Caco-2 (cell line): ENCODE measurements at regions not wholly inside any gene's neighbourhood (a gene's known extent, or its start where the extent isn't known, plus 50 kb on each side); places are given as distances from the start of the nearest gene placed in this dataset.

Experiments used
- BruUV-seq: library from RNA; stranded (reverse); fragments of 400-500 nt; replicated peaks from 2 replicates; lab custom pipeline; 2021; lab: Mats Ljungman, UMichigan
- CTCF ChIA-PET: fragments of 300-600 bp; sonication (Branson Sonifier 250); formaldehyde crosslinking; loops from one replicate; lab custom pipeline; 2022; ENCODE audit warnings: antibody characterized with exemption; lab: Charles Lee
- POLR2A ChIA-PET: fragments of 300-600 bp; sonication (Branson Sonifier 250); formaldehyde crosslinking; loops from one replicate; lab custom pipeline; 2022; ENCODE audit warnings: antibody characterized with exemption; lab: Charles Lee
- DNase-seq, 2 experiments: peaks; one replicate each; pipeline versions ENCODE4 v3.0.0 to v3.0.0-alpha.2; 2020 to 2022
- H3K27me3 ChIP-seq: replicated peaks from 2 replicates; pipeline ENCODE4 v1.6.0; 2011; ENCODE audit warnings: low read length; ENCODE audit not compliant: control insufficient read depth, insufficient read depth
- H3K36me3 ChIP-seq: 2 replicates; pipeline ENCODE4 v1.5.1; 2011; ENCODE audit warnings: low read length; ENCODE audit not compliant: control insufficient read depth, insufficient read depth
- H3K4me1 ChIP-seq: fragments of 250-450 bp; sonication (Bioruptor Pico); 2 replicates; pipeline ENCODE4 v1.5.1; 2020; ENCODE audit warnings: mild to moderate bottlenecking
- H3K4me3 ChIP-seq: 2 replicates; pipeline ENCODE4 v1.5.1; 2011; ENCODE audit warnings: low read depth, mild to moderate bottlenecking, control low read depth, low read length
- H3K9me3 ChIP-seq: fragments of 250-450 bp; sonication (Bioruptor Pico); 2 replicates; pipeline ENCODE4 v1.5.1; 2020; ENCODE audit warnings: mild to moderate bottlenecking, moderate library complexity
- H3K27ac Mint-ChIP-seq: one replicate; pipeline ENCODE4 v1.8.0; 2022; ENCODE audit warnings: mixed read lengths; ENCODE audit not compliant: unreplicated experiment
- H3K27me3 Mint-ChIP-seq: one replicate; pipeline ENCODE4 v1.8.0; 2022; ENCODE audit warnings: mixed read lengths; ENCODE audit not compliant: insufficient read depth, unreplicated experiment
- H3K36me3 Mint-ChIP-seq: one replicate; pipeline ENCODE4 v1.8.0; 2022; ENCODE audit warnings: mild to moderate bottlenecking, mixed read lengths; ENCODE audit not compliant: insufficient read depth, unreplicated experiment
- H3K4me1 Mint-ChIP-seq: one replicate; pipeline ENCODE4 v1.8.0; 2022; ENCODE audit warnings: low read depth, mixed read lengths; ENCODE audit not compliant: unreplicated experiment
- H3K4me3 Mint-ChIP-seq: one replicate; pipeline ENCODE4 v1.8.0; 2022; ENCODE audit warnings: mild to moderate bottlenecking, moderate library complexity, mixed read lengths; ENCODE audit not compliant: unreplicated experiment
- H3K9me3 Mint-ChIP-seq: one replicate; pipeline ENCODE4 v1.8.0; 2022; ENCODE audit warnings: mixed read lengths; ENCODE audit not compliant: unreplicated experiment
- CTCF ChIP-seq, 2 experiments: fragments of 200-600 bp in 1 of 2; IDR thresholded peaks; 1 replicate in 1 of 2; 2 replicates in 1 of 2; pipeline versions ENCODE4 v1.5.1 to v1.8.0; 2011 to 2022; ENCODE audit warnings: antibody characterized with exemption in 1 of 2, control low read depth in 1 of 2, inconsistent platforms in 1 of 2, low read depth in 1 of 2, low read length in 1 of 2, mild to moderate bottlenecking in 1 of 2, moderate library complexity in 1 of 2; ENCODE audit not compliant: insufficient read depth in 1 of 2, severe bottlenecking in 1 of 2, unreplicated experiment in 1 of 2
- intact Hi-C: fragments of 100-400 bp; cut with micrococcal nuclease; formaldehyde crosslinking; loops from one replicate; pipeline ENCODE4 v1.10.0; 2022; ENCODE audit not compliant: unreplicated experiment

- Histone ChIP-seq H3K36me3 (no peaks in the 10 kb centered on the region), H3K4me1 (peaks cover 2% of the 10 kb centered on the region; the same call in 1 of the 2 replicates), H3K4me3 (no peak overlapping the region), H3K9me3 (no peaks in the 10 kb centered on the region), H3K27me3 (no peaks in the 10 kb centered on the region)
- H3K9me3 Mint-ChIP-seq, result no peaks in the 10 kb centered on the region
- H3K4me3 Mint-ChIP-seq, result no peak overlapping the region
- no peak for TF ChIP-seq CTCF (IDR thresholded peaks at IDR 0.05; ENCODE audit: insufficient read depth in 1 of 2, low read depth in 1 of 2, low read length in 1 of 2, severe bottlenecking in 1 of 2, unreplicated experiment in 1 of 2)
- H3K27me3 Mint-ChIP-seq, result no peaks in the 10 kb centered on the region
- peaks cover 5% of the 10 kb centered on the region for H3K4me1 Mint-ChIP-seq
- H3K36me3 Mint-ChIP-seq, result no peaks in the 10 kb centered on the region
- no peak overlapping the region for H3K27ac Mint-ChIP-seq
- CTCF ChIA-PET, result no interaction called here
- no peak for DNase-seq
- POLR2A ChIA-PET, result no interaction called here
- no TSS peak for BruUV-seq
- intact Hi-C loops, result no loop called here
Observed at GRCh38 chr5:124623265-124623664, 123.2 kb downstream of the ZNF608 start.

- no peak for TF ChIP-seq CTCF (IDR thresholded peaks at IDR 0.05; ENCODE audit: insufficient read depth in 1 of 2, low read depth in 1 of 2, low read length in 1 of 2, severe bottlenecking in 1 of 2, unreplicated experiment in 1 of 2)
- Histone ChIP-seq H3K27me3 (no peaks in the 10 kb centered on the region), H3K36me3 (no peaks in the 10 kb centered on the region), H3K9me3 (no peaks in the 10 kb centered on the region), H3K4me1 (no peaks in the 10 kb centered on the region), H3K4me3 (no peak overlapping the region)
- POLR2A ChIA-PET, result no interaction called here
- BruUV-seq, result no TSS peak
- Mint-ChIP-seq H3K36me3 (no peaks in the 10 kb centered on the region), H3K9me3 (no peaks in the 10 kb centered on the region), H3K27ac (no peak overlapping the region), H3K4me1 (peaks cover 2% of the 10 kb centered on the region), H3K4me3 (no peak overlapping the region), H3K27me3 (no peaks in the 10 kb centered on the region)
- DNase-seq, result no peak
- CTCF ChIA-PET, result no interaction called here
- intact Hi-C loops, result no loop called here
Observed at GRCh38 chr5:124622851-124623250, 123.6 kb downstream of the ZNF608 start.

GRCh38 chr5:124621279-124621678, 125.2 kb downstream of the ZNF608 start:
- Histone ChIP-seq H3K9me3 (no peaks in the 10 kb centered on the region), H3K4me3 (no peak overlapping the region), H3K36me3 (no peaks in the 10 kb centered on the region), H3K27me3 (no peaks in the 10 kb centered on the region), H3K4me1 (no peaks in the 10 kb centered on the region)
- Mint-ChIP-seq H3K9me3 (no peaks in the 10 kb centered on the region), H3K4me1 (peaks cover 10% of the 10 kb centered on the region), H3K36me3 (no peaks in the 10 kb centered on the region), H3K27me3 (no peaks in the 10 kb centered on the region), H3K27ac (no peak overlapping the region), H3K4me3 (no peak overlapping the region)
- ChIA-PET CTCF (no interaction called here), POLR2A (no interaction called here)
- intact Hi-C loops, result no loop called here
- TF ChIP-seq CTCF (IDR thresholded peaks at IDR 0.05; ENCODE audit: insufficient read depth in 1 of 2, low read depth in 1 of 2, low read length in 1 of 2, severe bottlenecking in 1 of 2, unreplicated experiment in 1 of 2), result no peak
- DNase-seq, result no peak
- no TSS peak for BruUV-seq
